BJ (cell line): ENCODE measurements at regions not wholly inside any gene's neighbourhood (a gene's known extent, or its start where the extent isn't known, plus 50 kb on each side); places are given as distances from the start of the nearest gene placed in this dataset.
A peak's percentile ranks its signal among the peaks of the same experiment; 100 is the strongest.

Source experiments
- CTCF ChIA-PET: fragments of 350-600 bp; formaldehyde crosslinking; extraction: SDS; loops from one replicate; lab custom pipeline; 2021; ENCODE audit warnings: antibody characterized with exemption, inconsistent platforms; lab: Yijun Ruan, JAX
- POLR2A ChIA-PET: fragments of 300-600 bp; sonication (Branson Sonifier 250); formaldehyde crosslinking; extraction: SDS; loops from one replicate; lab custom pipeline; 2021; ENCODE audit warnings: antibody characterized with exemption; lab: Charles Lee
- DNase-seq: peaks from one replicate; pipeline ENCODE4 v3.0.0-alpha.2; 2011; ENCODE audit warnings: low read depth
- H3K27me3 ChIP-seq: 2 replicates; pipeline ENCODE4 v1.6.0; 2011; ENCODE audit warnings: low read length; ENCODE audit not compliant: control insufficient read depth, insufficient read depth
- H3K36me3 ChIP-seq: 2 replicates; pipeline ENCODE4 v1.5.1; 2011; ENCODE audit warnings: low read length; ENCODE audit not compliant: control insufficient read depth, insufficient read depth
- H3K4me3 ChIP-seq: 2 replicates; pipeline ENCODE4 v1.5.1; 2011; ENCODE audit warnings: low read depth, mild to moderate bottlenecking, control low read depth, low read length
- CTCF ChIP-seq: IDR thresholded peaks from 2 replicates; pipeline ENCODE4 v1.5.1; 2011; ENCODE audit warnings: low read depth, mild to moderate bottlenecking, control low read depth, inconsistent platforms, low read length, moderate library complexity; ENCODE audit not compliant: insufficient read depth

DNA sequence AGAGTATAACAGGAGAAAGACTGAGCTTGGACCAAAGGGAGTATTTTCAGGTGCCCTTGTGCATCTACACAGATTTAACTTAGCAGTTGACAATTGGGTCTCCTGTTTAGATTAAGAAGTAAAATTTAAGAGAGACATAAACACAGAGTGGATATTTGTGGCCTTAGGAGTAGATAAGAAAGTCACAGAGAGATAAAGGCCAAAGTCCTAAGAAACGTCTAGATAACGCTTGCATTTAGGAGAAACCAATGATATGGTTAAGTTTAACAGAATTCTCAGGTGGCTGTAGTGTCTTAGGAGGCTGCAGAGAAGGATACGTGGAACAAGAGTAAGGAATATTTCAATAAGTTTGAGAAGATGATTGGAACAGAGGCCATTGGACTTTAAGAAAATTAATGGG is 155.0 kb upstream of the DAB2 start:
- POLR2A ChIA-PET: no interaction called here
- no peak overlapping the region for H3K4me3 ChIP-seq
- no peak for TF ChIP-seq CTCF
- CTCF ChIA-PET: interaction anchor here (1.0 to 3.0 kb wide), 4 partner anchors 9 to 1299 kb away, joined by 3 to 12 read pairs (median 4); no protein-coding TSS in a partner anchor
- H3K36me3 ChIP-seq: no peaks in the 10 kb centered on the region
- H3K27me3 ChIP-seq: peaks cover 6% of the 10 kb centered on the region
- no peak for DNase-seq

GRCh38 chr5:39578887-39579497 is 154.2 kb upstream of the DAB2 start:
- TF ChIP-seq CTCF: peak; percentile 41; the same call in 1 of the 2 replicates
- no peak for DNase-seq
- ChIA-PET CTCF (interaction anchor here (0.7 to 3.0 kb wide), 5 partner anchors 9 to 1300 kb away, joined by 3 to 12 read pairs (median 4); no protein-coding TSS in a partner anchor), POLR2A (no interaction called here)
- Histone ChIP-seq H3K4me3 (no peak overlapping the region), H3K27me3 (peaks cover 6% of the 10 kb centered on the region), H3K36me3 (no peaks in the 10 kb centered on the region)

DNA sequence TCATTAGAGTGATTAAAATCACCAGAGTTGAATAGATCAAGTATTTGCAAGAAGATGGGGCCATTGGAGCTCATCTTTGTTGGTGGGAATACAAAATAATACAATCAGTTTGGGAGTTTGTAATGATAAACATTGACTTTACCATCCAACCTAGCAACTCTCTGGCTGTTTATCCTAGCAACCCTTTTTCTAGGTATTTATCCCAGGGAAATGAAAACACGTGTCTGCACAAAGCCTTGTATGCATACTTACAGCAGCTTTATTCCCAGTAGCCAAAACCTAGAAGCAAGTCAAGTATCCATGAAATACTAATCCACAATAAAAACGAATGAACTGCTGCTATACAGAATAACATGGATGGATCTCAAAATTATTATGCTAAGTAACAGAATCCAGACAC is 152.7 kb upstream of the DAB2 start:
- TF ChIP-seq CTCF: no peak
- Histone ChIP-seq H3K4me3 (no peak overlapping the region), H3K36me3 (no peaks in the 10 kb centered on the region), H3K27me3 (peaks cover 4% of the 10 kb centered on the region)
- POLR2A ChIA-PET: interaction anchor here (0.6 kb wide), 1 partner anchor 239 kb away, joined by 5 read pairs; no protein-coding TSS in a partner anchor
- no peak for DNase-seq
- CTCF ChIA-PET: interaction anchor here (0.8 to 1.7 kb wide), 2 partner anchors 153 to 360 kb away, joined by 3 to 6 read pairs; no protein-coding TSS in a partner anchor

GRCh38 chr5:39570403-39571027 is 145.7 kb upstream of the DAB2 start:
- Histone ChIP-seq H3K4me3 (no peak overlapping the region), H3K27me3 (peaks cover 6% of the 10 kb centered on the region), H3K36me3 (no peaks in the 10 kb centered on the region)
- no peak for DNase-seq
- CTCF ChIA-PET: interaction anchor here (0.7 to 3.3 kb wide), 19 partner anchors 8 to 450 kb away, joined by 3 to 56 read pairs (median 3); partner anchors contain the start of gene DAB2
- TF ChIP-seq CTCF: peak; percentile 63
- POLR2A ChIA-PET: no interaction called here

DNA sequence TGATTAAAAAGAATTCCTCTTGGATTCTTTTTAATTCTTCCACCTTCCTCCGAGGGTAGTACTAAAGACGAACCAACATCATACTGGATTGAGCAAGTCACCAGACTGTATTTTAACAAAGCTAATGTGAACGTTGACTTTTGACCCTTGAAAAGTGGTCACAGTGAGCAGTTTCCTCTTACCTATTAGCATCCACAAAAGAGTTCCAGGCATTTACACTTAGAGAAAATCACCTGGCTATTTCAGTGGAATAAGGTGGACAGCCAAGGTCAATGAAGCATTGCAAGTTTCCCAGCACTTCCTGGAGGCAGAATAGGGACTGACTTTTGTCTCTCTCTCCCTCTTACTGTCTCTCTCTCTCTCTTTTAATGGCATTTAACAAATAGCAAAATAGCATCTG is 145.1 kb upstream of the DAB2 start:
- DNase-seq: no peak
- TF ChIP-seq CTCF: no peak
- no peak overlapping the region for H3K4me3 ChIP-seq
- CTCF ChIA-PET: interaction anchor here (1.6 to 2.3 kb wide), 2 partner anchors 11 to 352 kb away, joined by 12 to 14 read pairs; no protein-coding TSS in a partner anchor
- POLR2A ChIA-PET: no interaction called here
- peaks cover 6% of the 10 kb centered on the region for H3K27me3 ChIP-seq
- no peaks in the 10 kb centered on the region for H3K36me3 ChIP-seq
